ENCODE measurements at regions not wholly inside any gene's neighbourhood (a gene's known extent, or its start where the extent isn't known, plus 50 kb on each side); places are given as distances from the start of the nearest gene placed in this dataset.

- TF ChIP-seq REST (IDR thresholded peaks at IDR 0.05; ENCODE audit: borderline replicate concordance): no peak
These were observed 450.1 kb upstream of the IL12A start (continued) for GRCh38 chr3:159538507-159538906.

GRCh38 chr3:159540882-159541495, 447.6 kb upstream of the IL12A start:
- no peaks in the 10 kb centered on the region for H3K27me3 ChIP-seq (ENCODE audit: insufficient read depth, low read depth, low read length)
- no peaks in the 10 kb centered on the region for H3F3A ChIP-seq (ENCODE audit: insufficient read depth, low read length, poor library complexity, severe bottlenecking)
- H3K9me2 ChIP-seq (ENCODE audit: insufficient read depth, low read length): no peaks in the 10 kb centered on the region
- no peak overlapping the region for H3K4me3 ChIP-seq (ENCODE audit: low read length)
- no peak overlapping the region for H3K9ac ChIP-seq (ENCODE audit: low read length)
- no peak overlapping the region for H2AFZ ChIP-seq (ENCODE audit: low read depth, low read length)
- TF ChIP-seq EP300 (conservative IDR thresholded peaks at IDR 0.05; ENCODE audit: poor library complexity, severe bottlenecking) (no peak), RAD21 (conservative IDR thresholded peaks at IDR 0.05) (no peak), EZH2 (IDR thresholded peaks at IDR 0.05; ENCODE audit: borderline replicate concordance, insufficient read depth, low read length, poor library complexity, severe bottlenecking) (no peak), POLR2AphosphoS5 (IDR thresholded peaks at IDR 0.05) (no peak), CTCF (IDR thresholded peaks at IDR 0.05; ENCODE audit: poor library complexity, severe bottlenecking) (no peak), TAF1 (IDR thresholded peaks at IDR 0.05; ENCODE audit: low read depth) (no peak), REST (IDR thresholded peaks at IDR 0.05; ENCODE audit: borderline replicate concordance) (no peak), MXI1 (conservative IDR thresholded peaks at IDR 0.05; ENCODE audit: poor library complexity, severe bottlenecking) (no peak), SMC3 (conservative IDR thresholded peaks at IDR 0.05; ENCODE audit: poor library complexity) (no peak)
- H3K27ac ChIP-seq (ENCODE audit: low read length): no peak overlapping the region
- no peaks in the 10 kb centered on the region for H3K36me3 ChIP-seq (ENCODE audit: insufficient read depth, low read length)
- H3K9me3 ChIP-seq (ENCODE audit: low read length): no peaks in the 10 kb centered on the region
- no peaks in the 10 kb centered on the region for H3K79me2 ChIP-seq (replicated peaks; ENCODE audit: insufficient read depth, low read length)
- H4K20me1 ChIP-seq (ENCODE audit: insufficient read depth): no peaks in the 10 kb centered on the region
- H3K4me2 ChIP-seq (ENCODE audit: low read length): no peak overlapping the region

Data from neural cell (in vitro differentiated cells).